Fibroblast of lung (primary cell): ENCODE measurements at regions not wholly inside any gene's neighbourhood (a gene's known extent, or its start where the extent isn't known, plus 50 kb on each side); places are given as distances from the start of the nearest gene placed in this dataset.

ENCODE experiments used
- CTCF ChIP-seq, 2 donors: IDR thresholded peaks in 1 of 2; conservative IDR thresholded peaks in 1 of 2; 1 replicate in 1 of 2; 2 replicates in 1 of 2; pipeline ENCODE4 v1.5.1; 2011 to 2012; ENCODE audit warnings: low read length in 2 of 2, control low read depth in 1 of 2, inconsistent platforms in 1 of 2, low read depth in 1 of 2, mild to moderate bottlenecking in 1 of 2
- EZH2 ChIP-seq: IDR thresholded peaks from 2 replicates; pipeline ENCODE4 v1.5.1; 2012; ENCODE audit warnings: low read length, control low read depth, mild to moderate bottlenecking; ENCODE audit errors: missing control alignments

GRCh38 chr9:108049671-108050494 is 560.3 kb upstream of the KLF4 start:
- TF ChIP-seq CTCF (conservative IDR thresholded peaks at IDR 0.05 in 1 of 2, IDR thresholded peaks at IDR 0.05 in 1 of 2; ENCODE audit: low read depth in 1 of 2, low read length in 2 of 2) (no peak), EZH2 (no peak)
